ENCODE measurements at regions not wholly inside any gene's neighbourhood (a gene's known extent, or its start where the extent isn't known, plus 50 kb on each side); places are given as distances from the start of the nearest gene placed in this dataset.
"Not testable (repeated sequence)": the region's sequence is repeated elsewhere in the genome, so short reads cannot be mapped to it uniquely, and the experiment has no call there.

- no peaks in the 10 kb centered on the region for H3K9me2 ChIP-seq (ENCODE audit: insufficient read depth, low read length)
- H4K20me1 ChIP-seq (ENCODE audit: insufficient read depth, low read length), result no peaks in the 10 kb centered on the region
- no peaks in the 10 kb centered on the region for H3K9me3 ChIP-seq (ENCODE audit: low read length)
- CTCF ChIA-PET (ENCODE audit: unreplicated experiment), result no interaction called here
- intact Hi-C loops (cut with micrococcal nuclease; ENCODE audit: unreplicated experiment), result no loop called here
- H3K79me2 ChIP-seq (ENCODE audit: insufficient read depth, low read depth, low read length), result no peaks in the 10 kb centered on the region
- H3K27ac ChIP-seq (ENCODE audit: low read depth, low read length, poor library complexity, severe bottlenecking), result no peak overlapping the region
- POLR2A ChIA-PET, result interaction anchor here (0.6 kb wide), 1 partner anchor 1012 kb away, joined by 3 read pairs; no protein-coding TSS in a partner anchor
- H2AFZ ChIP-seq (ENCODE audit: low read length), result no peak overlapping the region
- no peaks in the 10 kb centered on the region for H3K36me3 ChIP-seq (ENCODE audit: insufficient read depth, low read length)
- H3K4me1 ChIP-seq (ENCODE audit: insufficient read depth, low read length, poor library complexity, severe bottlenecking), result no peaks in the 10 kb centered on the region
- no peak overlapping the region for H3K4me2 ChIP-seq (ENCODE audit: low read length)
- no TSS peak for BruUV-seq (replicated peaks)
- H3K4me3 ChIP-seq (ENCODE audit: low read depth, low read length, poor library complexity, severe bottlenecking), result no peak overlapping the region
- DNase-seq (ENCODE audit: low spot score), result no peak
- no peak for TF ChIP-seq EZH2phosphoT487 (IDR thresholded peaks at IDR 0.05; ENCODE audit: borderline replicate concordance, low read depth, low read length)
Measured at GRCh38 chr3:86379280-86379679, 611.7 kb downstream of the VGLL3 start.

GRCh38 chr3:86378829-86379228 is 612.1 kb downstream of the VGLL3 start:
- H3K36me3 ChIP-seq (ENCODE audit: insufficient read depth, low read length), result no peaks in the 10 kb centered on the region
- ChIA-PET POLR2A (interaction anchor here (0.6 kb wide), 1 partner anchor 1011 kb away, joined by 3 read pairs; no protein-coding TSS in a partner anchor), CTCF (ENCODE audit: unreplicated experiment) (no interaction called here)
- no peak for TF ChIP-seq CTCF (conservative IDR thresholded peaks at IDR 0.05; ENCODE audit: low read length)
- TF ChIP-seq EZH2phosphoT487 (IDR thresholded peaks at IDR 0.05; ENCODE audit: borderline replicate concordance, low read depth, low read length), result no peak
- no peaks in the 10 kb centered on the region for H3K9me3 ChIP-seq (ENCODE audit: low read length)
- no peak overlapping the region for H3K4me3 ChIP-seq (ENCODE audit: low read depth, low read length, poor library complexity, severe bottlenecking)
- H3K9me2 ChIP-seq (ENCODE audit: insufficient read depth, low read length), result no peaks in the 10 kb centered on the region
- DNase-seq (ENCODE audit: low spot score), result no peak
- no peak overlapping the region for H3K4me2 ChIP-seq (ENCODE audit: low read length)
- H3K27ac ChIP-seq (ENCODE audit: low read depth, low read length, poor library complexity, severe bottlenecking), result no peak overlapping the region
- no peaks in the 10 kb centered on the region for H3K4me1 ChIP-seq (ENCODE audit: insufficient read depth, low read length, poor library complexity, severe bottlenecking)
- intact Hi-C loops (cut with micrococcal nuclease; ENCODE audit: unreplicated experiment), result no loop called here
- no peaks in the 10 kb centered on the region for H4K20me1 ChIP-seq (ENCODE audit: insufficient read depth, low read length)
- H2AFZ ChIP-seq (ENCODE audit: low read length), result no peak overlapping the region
- H3K79me2 ChIP-seq (ENCODE audit: insufficient read depth, low read depth, low read length), result no peaks in the 10 kb centered on the region
- BruUV-seq (replicated peaks), result no TSS peak

GRCh38 chr3:86335566-86335965 is 655.4 kb downstream of the VGLL3 start:
- H3K79me2 ChIP-seq (ENCODE audit: insufficient read depth, low read depth, low read length); H3K4me3 ChIP-seq (ENCODE audit: low read depth, low read length, poor library complexity, severe bottlenecking); CTCF ChIA-PET (ENCODE audit: unreplicated experiment); H3K27ac ChIP-seq (ENCODE audit: low read depth, low read length, poor library complexity, severe bottlenecking); H3K9me2 ChIP-seq (ENCODE audit: insufficient read depth, low read length); H4K20me1 ChIP-seq (ENCODE audit: insufficient read depth, low read length); H3K9me3 ChIP-seq (ENCODE audit: low read length); H3K4me2 ChIP-seq (ENCODE audit: low read length); intact Hi-C loops (cut with micrococcal nuclease; ENCODE audit: unreplicated experiment); H2AFZ ChIP-seq (ENCODE audit: low read length); BruUV-seq (replicated peaks); H3K4me1 ChIP-seq (ENCODE audit: insufficient read depth, low read length, poor library complexity, severe bottlenecking); H3K36me3 ChIP-seq (ENCODE audit: insufficient read depth, low read length); POLR2A ChIA-PET; DNase-seq (ENCODE audit: low spot score): not testable (repeated sequence)

GRCh38 chr3:86333636-86334035 is 657.3 kb downstream of the VGLL3 start:
- H3K4me2 ChIP-seq (ENCODE audit: low read length), result no peak overlapping the region
- H3K4me3 ChIP-seq (ENCODE audit: low read depth, low read length, poor library complexity, severe bottlenecking), result no peak overlapping the region
- H3K36me3 ChIP-seq (ENCODE audit: insufficient read depth, low read length), result no peaks in the 10 kb centered on the region
- BruUV-seq (replicated peaks), result no TSS peak
- no peak overlapping the region for H3K27ac ChIP-seq (ENCODE audit: low read depth, low read length, poor library complexity, severe bottlenecking)
- H3K79me2 ChIP-seq (ENCODE audit: insufficient read depth, low read depth, low read length), result no peaks in the 10 kb centered on the region
- intact Hi-C loops (cut with micrococcal nuclease; ENCODE audit: unreplicated experiment), result no loop called here
- H3K9me3 ChIP-seq (ENCODE audit: low read length), result no peaks in the 10 kb centered on the region
- no peak overlapping the region for H2AFZ ChIP-seq (ENCODE audit: low read length)
- CTCF ChIA-PET (ENCODE audit: unreplicated experiment), result no interaction called here
- no peak for TF ChIP-seq CTCF (conservative IDR thresholded peaks at IDR 0.05; ENCODE audit: low read length)
- TF ChIP-seq EZH2phosphoT487 (IDR thresholded peaks at IDR 0.05; ENCODE audit: borderline replicate concordance, low read depth, low read length), result no peak
- no peaks in the 10 kb centered on the region for H3K4me1 ChIP-seq (ENCODE audit: insufficient read depth, low read length, poor library complexity, severe bottlenecking)
- H4K20me1 ChIP-seq (ENCODE audit: insufficient read depth, low read length), result no peaks in the 10 kb centered on the region
- POLR2A ChIA-PET, result no interaction called here
- DNase-seq (ENCODE audit: low spot score), result no peak
- H3K9me2 ChIP-seq (ENCODE audit: insufficient read depth, low read length), result no peaks in the 10 kb centered on the region

All from OCI-LY7 (cell line).